HEK293 (cell line): ENCODE measurements at regions not wholly inside any gene's neighbourhood (a gene's known extent, or its start where the extent isn't known, plus 50 kb on each side); places are given as distances from the start of the nearest gene placed in this dataset.

Source experiments
- SCRT2 ChIP-seq: fragments of 450-650 bp; formaldehyde crosslinking; IDR thresholded peaks from 2 replicates; pipeline ENCODE4 v1.5.1; 2016; ENCODE audit warnings: missing biosample characterization, missing genetic modification characterization
- ZBTB8A ChIP-seq: fragments of 450-650 bp; formaldehyde crosslinking; IDR thresholded peaks from 2 replicates; pipeline ENCODE4 v1.5.1; 2016; ENCODE audit warnings: missing biosample characterization, missing genetic modification characterization
- ZEB2 ChIP-seq: fragments of 450-650 bp; formaldehyde crosslinking; IDR thresholded peaks from 2 replicates; pipeline ENCODE4 v1.5.1; 2016; ENCODE audit warnings: missing biosample characterization, missing genetic modification characterization
- ZFP41 ChIP-seq: fragments of 450-650 bp; formaldehyde crosslinking; IDR thresholded peaks from 2 replicates; pipeline ENCODE4 v1.5.1; 2016; ENCODE audit warnings: missing biosample characterization, missing genetic modification characterization, borderline replicate concordance
- ZNF138 ChIP-seq: fragments of 450-650 bp; formaldehyde crosslinking; IDR thresholded peaks from 2 replicates; pipeline ENCODE4 v1.5.1; 2016; ENCODE audit warnings: missing biosample characterization, missing genetic modification characterization, borderline replicate concordance
- ZNF530 ChIP-seq: fragments of 450-650 bp; formaldehyde crosslinking; IDR thresholded peaks from 2 replicates; pipeline ENCODE4 v1.5.1; 2016; ENCODE audit warnings: low read depth, missing biosample characterization, missing genetic modification characterization
- ZNF600 ChIP-seq: fragments of 450-650 bp; formaldehyde crosslinking; IDR thresholded peaks from 2 replicates; pipeline ENCODE4 v1.5.1; 2016; ENCODE audit warnings: missing biosample characterization, missing genetic modification characterization
- ZNF623 ChIP-seq: fragments of 450-650 bp; formaldehyde crosslinking; IDR thresholded peaks from 2 replicates; pipeline ENCODE4 v1.5.1; 2016; ENCODE audit warnings: missing biosample characterization, missing genetic modification characterization
- ZNF701 ChIP-seq: fragments of 450-650 bp; formaldehyde crosslinking; IDR thresholded peaks from 2 replicates; pipeline ENCODE4 v1.5.1; 2016; ENCODE audit warnings: missing biosample characterization, missing genetic modification characterization
- ZSCAN30 ChIP-seq: fragments of 450-650 bp; IDR thresholded peaks from 2 replicates; pipeline ENCODE4 v1.5.1; 2018; ENCODE audit warnings: missing biosample characterization, mild to moderate bottlenecking, missing genetic modification characterization, moderate library complexity
- TF ChIP-seq, protein P1 (sequence below): fragments of 450-650 bp; formaldehyde crosslinking; IDR thresholded peaks from 2 replicates; pipeline ENCODE4 v1.5.1; 2016; ENCODE audit warnings: missing biosample characterization, missing genetic modification characterization
- TF ChIP-seq, protein P2 (sequence below): fragments of 450-650 bp; formaldehyde crosslinking; IDR thresholded peaks from 2 replicates; pipeline ENCODE4 v1.5.1; 2016; ENCODE audit warnings: missing biosample characterization, missing genetic modification characterization, borderline replicate concordance
- TF ChIP-seq, protein P3 (sequence below): fragments of 450-650 bp; formaldehyde crosslinking; IDR thresholded peaks from 2 replicates; pipeline ENCODE4 v1.5.1; 2016; ENCODE audit warnings: missing biosample characterization, missing genetic modification characterization

DNA sequence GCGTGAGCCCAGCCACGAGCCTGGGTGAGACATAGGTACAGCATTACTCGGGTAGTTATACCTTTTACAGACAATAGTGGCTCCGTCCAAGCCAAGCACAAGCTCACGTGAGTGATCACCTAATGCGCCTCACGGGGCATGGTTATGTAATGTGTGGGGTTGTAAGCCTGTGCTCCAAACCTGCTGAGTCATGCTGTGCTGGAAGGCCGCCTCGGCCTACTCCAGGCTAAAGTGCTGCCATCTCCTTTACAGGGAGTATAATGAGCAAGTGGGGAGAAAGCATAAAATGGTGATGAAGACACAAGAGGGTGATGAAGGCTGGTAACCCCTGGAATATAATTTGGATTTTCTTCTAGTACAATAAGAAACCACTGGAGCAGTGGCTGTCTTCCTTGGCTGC lies 175.8 kb upstream of the STT3B start:
- no peak for TF ChIP-seq ZBTB8A (tag by site-specific recombination)
- TF ChIP-seq ZNF600: no peak
- TF ChIP-seq SCRT2: no peak
- TF ChIP-seq ZFP41 (tag by site-specific recombination): no peak
- TF ChIP-seq ZEB2 (tag by site-specific recombination): no peak
- TF ChIP-seq, protein P1, sequence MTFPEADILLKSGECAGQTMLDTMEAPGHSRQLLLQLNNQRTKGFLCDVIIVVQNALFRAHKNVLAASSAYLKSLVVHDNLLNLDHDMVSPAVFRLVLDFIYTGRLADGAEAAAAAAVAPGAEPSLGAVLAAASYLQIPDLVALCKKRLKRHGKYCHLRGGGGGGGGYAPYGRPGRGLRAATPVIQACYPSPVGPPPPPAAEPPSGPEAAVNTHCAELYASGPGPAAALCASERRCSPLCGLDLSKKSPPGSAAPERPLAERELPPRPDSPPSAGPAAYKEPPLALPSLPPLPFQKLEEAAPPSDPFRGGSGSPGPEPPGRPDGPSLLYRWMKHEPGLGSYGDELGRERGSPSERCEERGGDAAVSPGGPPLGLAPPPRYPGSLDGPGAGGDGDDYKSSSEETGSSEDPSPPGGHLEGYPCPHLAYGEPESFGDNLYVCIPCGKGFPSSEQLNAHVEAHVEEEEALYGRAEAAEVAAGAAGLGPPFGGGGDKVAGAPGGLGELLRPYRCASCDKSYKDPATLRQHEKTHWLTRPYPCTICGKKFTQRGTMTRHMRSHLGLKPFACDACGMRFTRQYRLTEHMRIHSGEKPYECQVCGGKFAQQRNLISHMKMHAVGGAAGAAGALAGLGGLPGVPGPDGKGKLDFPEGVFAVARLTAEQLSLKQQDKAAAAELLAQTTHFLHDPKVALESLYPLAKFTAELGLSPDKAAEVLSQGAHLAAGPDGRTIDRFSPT (tag by site-specific recombination): no peak
- TF ChIP-seq ZSCAN30 (tag by site-specific recombination): no peak
- TF ChIP-seq, protein P2, sequence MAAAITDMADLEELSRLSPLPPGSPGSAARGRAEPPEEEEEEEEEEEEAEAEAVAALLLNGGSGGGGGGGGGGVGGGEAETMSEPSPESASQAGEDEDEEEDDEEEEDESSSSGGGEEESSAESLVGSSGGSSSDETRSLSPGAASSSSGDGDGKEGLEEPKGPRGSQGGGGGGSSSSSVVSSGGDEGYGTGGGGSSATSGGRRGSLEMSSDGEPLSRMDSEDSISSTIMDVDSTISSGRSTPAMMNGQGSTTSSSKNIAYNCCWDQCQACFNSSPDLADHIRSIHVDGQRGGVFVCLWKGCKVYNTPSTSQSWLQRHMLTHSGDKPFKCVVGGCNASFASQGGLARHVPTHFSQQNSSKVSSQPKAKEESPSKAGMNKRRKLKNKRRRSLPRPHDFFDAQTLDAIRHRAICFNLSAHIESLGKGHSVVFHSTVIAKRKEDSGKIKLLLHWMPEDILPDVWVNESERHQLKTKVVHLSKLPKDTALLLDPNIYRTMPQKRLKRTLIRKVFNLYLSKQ (tag by site-specific recombination): no peak
- no peak for TF ChIP-seq ZNF138 (tag by site-specific recombination)
- TF ChIP-seq ZNF623 (tag by site-specific recombination): no peak
- TF ChIP-seq, protein P3, sequence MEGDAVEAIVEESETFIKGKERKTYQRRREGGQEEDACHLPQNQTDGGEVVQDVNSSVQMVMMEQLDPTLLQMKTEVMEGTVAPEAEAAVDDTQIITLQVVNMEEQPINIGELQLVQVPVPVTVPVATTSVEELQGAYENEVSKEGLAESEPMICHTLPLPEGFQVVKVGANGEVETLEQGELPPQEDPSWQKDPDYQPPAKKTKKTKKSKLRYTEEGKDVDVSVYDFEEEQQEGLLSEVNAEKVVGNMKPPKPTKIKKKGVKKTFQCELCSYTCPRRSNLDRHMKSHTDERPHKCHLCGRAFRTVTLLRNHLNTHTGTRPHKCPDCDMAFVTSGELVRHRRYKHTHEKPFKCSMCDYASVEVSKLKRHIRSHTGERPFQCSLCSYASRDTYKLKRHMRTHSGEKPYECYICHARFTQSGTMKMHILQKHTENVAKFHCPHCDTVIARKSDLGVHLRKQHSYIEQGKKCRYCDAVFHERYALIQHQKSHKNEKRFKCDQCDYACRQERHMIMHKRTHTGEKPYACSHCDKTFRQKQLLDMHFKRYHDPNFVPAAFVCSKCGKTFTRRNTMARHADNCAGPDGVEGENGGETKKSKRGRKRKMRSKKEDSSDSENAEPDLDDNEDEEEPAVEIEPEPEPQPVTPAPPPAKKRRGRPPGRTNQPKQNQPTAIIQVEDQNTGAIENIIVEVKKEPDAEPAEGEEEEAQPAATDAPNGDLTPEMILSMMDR (tag by site-specific recombination): no peak
- no peak for TF ChIP-seq ZNF701 (tag by site-specific recombination)
- TF ChIP-seq ZNF530 (tag by site-specific recombination): no peak
